Osteocyte (in vitro differentiated cells): ENCODE measurements at regions not wholly inside any gene's neighbourhood (a gene's known extent, or its start where the extent isn't known, plus 50 kb on each side); places are given as distances from the start of the nearest gene placed in this dataset.

Source experiments
- DNase-seq: peaks from one replicate; pipeline ENCODE4 v3.0.0; 2021; ENCODE audit warnings: mixed read lengths; ENCODE audit not compliant: unreplicated experiment; ENCODE audit errors: extremely low spot score
- H3K27ac Mint-ChIP-seq: one replicate; pipeline ENCODE4 v1.8.0; 2021; ENCODE audit warnings: mild to moderate bottlenecking, mixed read lengths; ENCODE audit not compliant: unreplicated experiment
- H3K27me3 Mint-ChIP-seq: one replicate; pipeline ENCODE4 v1.8.0; 2021; ENCODE audit warnings: mixed read lengths; ENCODE audit not compliant: unreplicated experiment
- H3K36me3 Mint-ChIP-seq: one replicate; pipeline ENCODE4 v1.8.0; 2021; ENCODE audit warnings: mixed read lengths; ENCODE audit not compliant: unreplicated experiment
- H3K4me1 Mint-ChIP-seq: one replicate; pipeline ENCODE4 v1.8.0; 2021; ENCODE audit warnings: mixed read lengths; ENCODE audit not compliant: unreplicated experiment
- H3K4me3 Mint-ChIP-seq: one replicate; pipeline ENCODE4 v1.8.0; 2021; ENCODE audit warnings: mild to moderate bottlenecking, moderate library complexity, mixed read lengths; ENCODE audit not compliant: unreplicated experiment
- H3K9me3 Mint-ChIP-seq: one replicate; pipeline ENCODE4 v1.8.0; 2021; ENCODE audit warnings: mixed read lengths; ENCODE audit not compliant: unreplicated experiment
- CTCF ChIP-seq: fragments of 200-600 bp; sonication (generic); IDR thresholded peaks from 2 replicates; pipeline ENCODE4 v1.5.0; 2021; ENCODE audit warnings: antibody characterized with exemption, mild to moderate bottlenecking, moderate library complexity

- DNase-seq = no peak
- Mint-ChIP-seq H3K27ac (no peak overlapping the region), H3K9me3 (peaks cover 4% of the 10 kb centered on the region), H3K4me1 (no peaks in the 10 kb centered on the region), H3K36me3 (no peaks in the 10 kb centered on the region), H3K4me3 (no peak overlapping the region), H3K27me3 (peaks cover 22% of the 10 kb centered on the region)
- TF ChIP-seq CTCF = no peak
These were observed 406.3 kb downstream of the CADM1 start for GRCh38 chr11:115097796-115098408.

- Mint-ChIP-seq H3K27ac (no peak overlapping the region), H3K9me3 (peaks cover 4% of the 10 kb centered on the region), H3K27me3 (peaks cover 9% of the 10 kb centered on the region), H3K36me3 (no peaks in the 10 kb centered on the region), H3K4me1 (no peaks in the 10 kb centered on the region), H3K4me3 (no peak overlapping the region)
- no peak for DNase-seq
- no peak for TF ChIP-seq CTCF
These were observed 403.5 kb downstream of the CADM1 start for GRCh38 chr11:115100706-115101105.

GRCh38 chr11:115103921-115104320 lies 400.3 kb downstream of the CADM1 start:
- H3K36me3 Mint-ChIP-seq = no peaks in the 10 kb centered on the region
- DNase-seq = no peak
- no peaks in the 10 kb centered on the region for H3K4me1 Mint-ChIP-seq
- peaks cover 12% of the 10 kb centered on the region for H3K27me3 Mint-ChIP-seq
- TF ChIP-seq CTCF = no peak
- peaks cover 4% of the 10 kb centered on the region for H3K9me3 Mint-ChIP-seq
- no peak overlapping the region for H3K27ac Mint-ChIP-seq
- H3K4me3 Mint-ChIP-seq = no peak overlapping the region

GRCh38 chr11:115104851-115105453 lies 399.3 kb downstream of the CADM1 start:
- Mint-ChIP-seq H3K36me3 (no peaks in the 10 kb centered on the region), H3K9me3 (no peaks in the 10 kb centered on the region), H3K4me3 (no peak overlapping the region), H3K27me3 (peaks cover 8% of the 10 kb centered on the region), H3K4me1 (no peaks in the 10 kb centered on the region), H3K27ac (no peak overlapping the region)
- TF ChIP-seq CTCF = no peak
- DNase-seq = no peak

- no peak for TF ChIP-seq CTCF
- no peak overlapping the region for H3K4me3 Mint-ChIP-seq
- no peaks in the 10 kb centered on the region for H3K9me3 Mint-ChIP-seq
- H3K36me3 Mint-ChIP-seq = no peaks in the 10 kb centered on the region
- DNase-seq = no peak
- peaks cover 18% of the 10 kb centered on the region for H3K27me3 Mint-ChIP-seq
- H3K27ac Mint-ChIP-seq = no peak overlapping the region
- no peaks in the 10 kb centered on the region for H3K4me1 Mint-ChIP-seq
These were observed 393.1 kb downstream of the CADM1 start for GRCh38 chr11:115111066-115111465.
